ENCODE measurements at regions not wholly inside any gene's neighbourhood (a gene's known extent, or its start where the extent isn't known, plus 50 kb on each side); places are given as distances from the start of the nearest gene placed in this dataset.
"Not testable (repeated sequence)": the region's sequence is repeated elsewhere in the genome, so short reads cannot be mapped to it uniquely, and the experiment has no call there.

- DNase-seq (ENCODE audit: low read depth) = no peak
These were observed 50.5 kb upstream of the CD99 start for GRCh38 chrX:2640436-2641150.

GRCh38 chrX:2638279-2638678 lies 52.8 kb upstream of the CD99 start:
- no peak for DNase-seq (ENCODE audit: low read depth)

- DNase-seq (ENCODE audit: low read depth) = no peak
These were observed 55.8 kb upstream of the CD99 start for GRCh38 chrX:2635342-2635741.

- DNase-seq (ENCODE audit: low read depth) = no peak
These were observed 58.3 kb upstream of the CD99 start for GRCh38 chrX:2632533-2633504.

- DNase-seq (ENCODE audit: low read depth) = no peak
These were observed 59.2 kb upstream of the CD99 start for GRCh38 chrX:2631743-2632532.

- not testable (repeated sequence) for DNase-seq (ENCODE audit: low read depth)
These were observed 60.0 kb upstream of the CD99 start for GRCh38 chrX:2630935-2631742.

- DNase-seq (ENCODE audit: low read depth) = not testable (repeated sequence)
These were observed 60.8 kb upstream of the CD99 start for GRCh38 chrX:2630008-2630934.

GRCh38 chrX:2629316-2630007 lies 61.6 kb upstream of the CD99 start:
- no peak for DNase-seq (ENCODE audit: low read depth)

- DNase-seq (ENCODE audit: low read depth) = no peak
These were observed 62.3 kb upstream of the CD99 start for GRCh38 chrX:2628751-2629315.

GRCh38 chrX:2627272-2627867 lies 63.7 kb upstream of the CD99 start:
- peak; percentile 50 for DNase-seq (ENCODE audit: low read depth)

GRCh38 chrX:2626750-2627149 lies 64.3 kb upstream of the CD99 start:
- DNase-seq (ENCODE audit: low read depth) = no peak

- DNase-seq (ENCODE audit: low read depth) = no peak
These were observed 70.5 kb upstream of the CD99 start for GRCh38 chrX:2620576-2620975.

GRCh38 chrX:2618516-2618915 lies 72.6 kb upstream of the CD99 start:
- no peak for DNase-seq (ENCODE audit: low read depth)

- peak; percentile 81 for DNase-seq (ENCODE audit: low read depth)
These were observed 76.2 kb upstream of the CD99 start for GRCh38 chrX:2614911-2615310.

GRCh38 chrX:2610246-2611170 lies 80.6 kb upstream of the CD99 start:
- DNase-seq (ENCODE audit: low read depth) = no peak

- peak; percentile 32 for DNase-seq (ENCODE audit: low read depth)
These were observed 81.5 kb upstream of the CD99 start for GRCh38 chrX:2609431-2610238.
